Eye (tissue), 1 donor: ENCODE measurements at regions not wholly inside any gene's neighbourhood (a gene's known extent, or its start where the extent isn't known, plus 50 kb on each side); places are given as distances from the start of the nearest gene placed in this dataset.
"Not testable (repeated sequence)": the region's sequence is repeated elsewhere in the genome, so short reads cannot be mapped to it uniquely, and the experiment has no call there.

ENCODE experiments used
- DNase-seq: peaks from one replicate; pipeline ENCODE4 v3.0.0-alpha.2; 2015

- DNase-seq, result not testable (repeated sequence)
Observed at GRCh38 chr6:155627722-155628212, 172.1 kb upstream of the NOX3 start.

- DNase-seq, result no peak
Observed at GRCh38 chr6:155623450-155624178, 168.0 kb upstream of the NOX3 start.

GRCh38 chr6:155614606-155615005, 159.0 kb upstream of the NOX3 start:
- DNase-seq, result no peak

GRCh38 chr6:155611742-155612141, 156.1 kb upstream of the NOX3 start:
- DNase-seq, result peak; percentile 4

- DNase-seq, result no peak
Observed at GRCh38 chr6:155604991-155605390, 149.4 kb upstream of the NOX3 start.

GRCh38 chr6:155599561-155599960, 143.9 kb upstream of the NOX3 start:
- no peak for DNase-seq

GRCh38 chr6:155599160-155599559, 143.5 kb upstream of the NOX3 start:
- no peak for DNase-seq

GRCh38 chr6:155595284-155595683, 139.6 kb upstream of the NOX3 start:
- no peak for DNase-seq

GRCh38 chr6:155591741-155592140, 136.1 kb upstream of the NOX3 start:
- no peak for DNase-seq

GRCh38 chr6:155589190-155589589, 133.6 kb upstream of the NOX3 start:
- no peak for DNase-seq

- no peak for DNase-seq
Observed at GRCh38 chr6:155587817-155588216, 132.2 kb upstream of the NOX3 start.

- DNase-seq, result no peak
Observed at GRCh38 chr6:155586090-155586489, 130.5 kb upstream of the NOX3 start.

GRCh38 chr6:155584006-155584405, 128.4 kb upstream of the NOX3 start:
- DNase-seq, result no peak

- DNase-seq, result no peak
Observed at GRCh38 chr6:155582016-155582991, 126.7 kb upstream of the NOX3 start.

GRCh38 chr6:155580904-155581303, 125.3 kb upstream of the NOX3 start:
- no peak for DNase-seq

GRCh38 chr6:155578251-155578650, 122.6 kb upstream of the NOX3 start:
- no peak for DNase-seq

GRCh38 chr6:155561966-155562364, 106.3 kb upstream of the NOX3 start:
- DNase-seq, result no peak

- peak; percentile 42 for DNase-seq
Observed at GRCh38 chr6:155561257-155561965, 105.8 kb upstream of the NOX3 start.

GRCh38 chr6:155549928-155550327, 94.3 kb upstream of the NOX3 start:
- DNase-seq, result no peak

- no peak for DNase-seq
Observed at GRCh38 chr6:155549028-155549798, 93.6 kb upstream of the NOX3 start.

- no peak for DNase-seq
Observed at GRCh38 chr6:155548576-155548975, 92.9 kb upstream of the NOX3 start.

- no peak for DNase-seq
Observed at GRCh38 chr6:155544677-155545076, 89.0 kb upstream of the NOX3 start.
